GM12878 (cell line): ENCODE measurements at regions not wholly inside any gene's neighbourhood (a gene's known extent, or its start where the extent isn't known, plus 50 kb on each side); places are given as distances from the start of the nearest gene placed in this dataset.

ENCODE experiments used
- ATAC-seq: fragments of 200-7000 bp; cut with Tn5 transposase; 3 replicates; pipeline ENCODE4 v1.9.1; 2020; ENCODE audit warnings: mild to moderate bottlenecking, moderate library complexity
- BruUV-seq: library from RNA; stranded (reverse); fragments of 400-500 nt; replicated peaks from 2 replicates; lab custom pipeline; 2021; lab: Mats Ljungman, UMichigan
- CTCF ChIA-PET: fragments of 300-600 bp; sonication (Branson Sonifier 250); formaldehyde crosslinking; extraction: SDS; loops from one replicate; lab custom pipeline; 2021; ENCODE audit warnings: inconsistent platforms; lab: Yijun Ruan, JAX
- POLR2A ChIA-PET: fragments of 350-600 bp; formaldehyde crosslinking; extraction: SDS; loops from one replicate; lab custom pipeline; 2021; ENCODE audit warnings: inconsistent platforms; lab: Charles Lee
- RAD21 ChIA-PET: fragments of 300-600 bp; sonication (Branson Sonifier 250); formaldehyde crosslinking; loops from one replicate; lab custom pipeline; 2023; ENCODE audit warnings: antibody characterized with exemption; ENCODE audit not compliant: unreplicated experiment; lab: Charles Lee
- SMC1A ChIA-PET: fragments of 300-600 bp; sonication (Branson Sonifier 250); formaldehyde crosslinking; loops from one replicate; lab custom pipeline; 2023; ENCODE audit not compliant: unreplicated experiment, uncharacterized antibody; lab: Charles Lee
- DNase-seq: peaks from one replicate; pipeline ENCODE4 v3.0.0-alpha.2; 2011; ENCODE audit warnings: low read depth, low spot score
- FAIRE-seq: peaks from 3 replicates; lab custom pipeline; 2011; peaks lifted over from hg19 to GRCh38; lab: Jason Lieb, UNC
- H2AFZ ChIP-seq: 2 replicates; pipeline ENCODE4 v1.6.0; 2011; ENCODE audit warnings: low read depth, low read length, control low read depth; ENCODE audit not compliant: control insufficient read depth
- H3K27ac ChIP-seq: 2 replicates; pipeline ENCODE4 v1.5.1; 2011; ENCODE audit warnings: control low read depth; ENCODE audit not compliant: control insufficient read depth, insufficient read depth
- H3K27me3 ChIP-seq, 2 experiments: replicated peaks in 1 of 2; 2 replicates each; pipeline versions ENCODE4 v1.6.0 to v1.6.1; 2011; ENCODE audit warnings: low read length in 1 of 2; ENCODE audit not compliant: control insufficient read depth in 2 of 2, insufficient read depth in 2 of 2
- H3K36me3 ChIP-seq, 2 experiments: 2 replicates each; pipeline ENCODE4 v1.5.1; 2011; ENCODE audit warnings: low read length in 1 of 2; ENCODE audit not compliant: control insufficient read depth in 2 of 2, insufficient read depth in 2 of 2
- H3K4me1 ChIP-seq: 2 replicates; pipeline ENCODE4 v1.6.1; 2011; ENCODE audit warnings: mild to moderate bottlenecking, low read length, moderate library complexity, mixed read lengths; ENCODE audit not compliant: control insufficient read depth, insufficient read depth
- H3K4me2 ChIP-seq: 2 replicates; pipeline ENCODE4 v1.6.0; 2011; ENCODE audit warnings: control low read depth; ENCODE audit not compliant: control insufficient read depth, insufficient read depth
- H3K4me3 ChIP-seq: fragments of 200-600 bp; sonication (generic); 2 replicates; pipeline ENCODE4 v1.5.1; 2016
- H3K79me2 ChIP-seq: 2 replicates; pipeline ENCODE4 v1.6.0; 2011; ENCODE audit warnings: low read length; ENCODE audit not compliant: control insufficient read depth, insufficient read depth
- H3K9ac ChIP-seq: 2 replicates; pipeline ENCODE4 v1.8.0; 2011; ENCODE audit warnings: low read length, control low read depth, mixed read lengths; ENCODE audit not compliant: control insufficient read depth, insufficient read depth
- H3K9me3 ChIP-seq: replicated peaks from 3 replicates; pipeline ENCODE4 v1.5.1; 2011; ENCODE audit warnings: mild to moderate bottlenecking, low read length; ENCODE audit not compliant: control insufficient read depth, insufficient read depth
- H4K20me1 ChIP-seq: 2 replicates; pipeline ENCODE4 v1.6.0; 2011; ENCODE audit not compliant: control insufficient read depth, insufficient read depth
- BCL11A ChIP-seq: IDR thresholded peaks from 2 replicates; pipeline ENCODE4 v1.6.1; 2011; ENCODE audit warnings: low read depth, low read length
- EP300 ChIP-seq, 2 experiments: fragments of 150-350 bp in 1 of 2; IDR thresholded peaks; 2 replicates each; pipeline ENCODE4 v1.6.1; 2011 to 2012; ENCODE audit warnings: low read depth in 2 of 2, low read length in 2 of 2, borderline replicate concordance in 1 of 2, improper control_type of control experiment in 1 of 2, inconsistent platforms in 1 of 2; ENCODE audit not compliant: control insufficient read depth in 1 of 2
- HDGF ChIP-seq: fragments of 450-650 bp; IDR thresholded peaks from 2 replicates; pipeline ENCODE4 v1.6.1; 2016; ENCODE audit warnings: antibody characterized with exemption
- JUNB ChIP-seq: IDR thresholded peaks from 2 replicates; pipeline ENCODE4 v1.6.1; 2016; ENCODE audit warnings: antibody characterized with exemption, mild to moderate bottlenecking
- MTA2 ChIP-seq: fragments of 450-650 bp; IDR thresholded peaks from 2 replicates; pipeline ENCODE4 v1.6.1; 2016; ENCODE audit warnings: low read depth, mild to moderate bottlenecking, moderate library complexity
- SMARCA5 ChIP-seq: fragments of 450-650 bp; IDR thresholded peaks from 2 replicates; pipeline ENCODE4 v1.6.1; 2017; ENCODE audit warnings: mild to moderate bottlenecking
- SUPT20H ChIP-seq: IDR thresholded peaks from 2 replicates; pipeline ENCODE4 v1.6.1; 2011; ENCODE audit warnings: low read depth, mild to moderate bottlenecking, low read length, moderate library complexity, borderline replicate concordance; ENCODE audit not compliant: control insufficient read depth
- ZNF207 ChIP-seq: fragments of 450-650 bp; IDR thresholded peaks from 2 replicates; pipeline ENCODE4 v1.6.1; 2014; ENCODE audit warnings: antibody characterized with exemption, mild to moderate bottlenecking, borderline replicate concordance
- WGBS: methylation state at CpG from one replicate; pipeline ENCODE4 v1.1.6; 2016; ENCODE audit warnings: low lambda C conversion rate; ENCODE audit not compliant: insufficient replicate concordance, insufficient coverage; ENCODE audit errors: missing lambda C conversion rate; 5-methylcytosine and 5-hydroxymethylcytosine counted together
- in situ Hi-C: fragments of 300-500 bp; cut with MboI; formaldehyde crosslinking; loops from 9 replicates; pipeline ENCODE4 v1.14.3; 2018; ENCODE audit warnings: mixed read lengths
- intact Hi-C: fragments of 100-400 bp; cut with micrococcal nuclease; formaldehyde crosslinking; loops from one replicate; pipeline ENCODE4 v1.14.2; 2022; ENCODE audit not compliant: unreplicated experiment
- TF ChIP-seq, protein P1 (sequence below): fragments of 450-650 bp; IDR thresholded peaks from 2 replicates; pipeline ENCODE4 v1.6.1; 2017; ENCODE audit warnings: mild to moderate bottlenecking, moderate library complexity
- TF ChIP-seq, protein P2 (sequence below): IDR thresholded peaks from 2 replicates; pipeline ENCODE4 v1.6.1; 2011; ENCODE audit warnings: borderline replicate concordance, low read depth, mild to moderate bottlenecking, moderate library complexity, mixed read lengths, low read length; ENCODE audit not compliant: insufficient read depth; ENCODE audit errors: extremely low read length
- TF ChIP-seq, protein P3 (sequence below): fragments of 450-650 bp; IDR thresholded peaks from 2 replicates; pipeline ENCODE4 v1.6.1; 2017; ENCODE audit warnings: mild to moderate bottlenecking, moderate library complexity

DNA sequence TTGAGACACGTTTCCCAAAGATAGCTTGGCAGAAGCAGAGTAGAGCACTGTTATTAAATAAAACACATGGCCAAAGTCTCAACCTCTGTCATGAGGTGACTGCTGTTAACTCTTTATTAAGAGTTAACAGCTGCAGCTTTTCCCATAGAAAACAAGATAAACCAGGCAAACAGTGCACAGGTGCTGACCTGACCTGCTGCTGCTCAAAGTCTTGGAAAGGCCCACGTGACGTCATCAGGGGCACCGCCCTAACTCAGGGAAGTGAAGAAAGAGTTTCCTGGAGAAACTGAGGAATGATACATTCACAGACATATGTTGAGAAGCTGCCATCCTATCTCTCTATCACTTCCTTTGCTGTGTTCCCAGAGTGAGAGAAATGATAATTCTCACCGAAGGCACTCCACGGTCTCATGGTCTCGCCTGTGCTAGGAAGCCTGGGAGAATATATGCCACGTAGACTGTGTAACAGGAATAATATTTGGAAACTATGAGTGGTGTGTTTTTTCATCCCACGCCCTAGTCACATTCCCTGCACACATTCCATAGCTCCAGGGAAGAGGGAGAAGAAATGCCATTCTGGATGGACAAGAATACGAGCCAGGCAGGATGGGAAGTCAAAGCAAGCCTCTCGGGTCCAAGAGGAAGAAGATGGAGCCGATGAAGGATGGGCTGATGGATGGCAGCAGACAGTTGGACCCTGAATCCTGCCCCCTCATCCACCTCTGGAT, 146.2 kb upstream of the NFE2L3 start:
- ChIA-PET POLR2A (no interaction called here), CTCF (no interaction called here), RAD21 (no interaction called here), SMC1A (no interaction called here)
- H3K9me3 ChIP-seq = no peaks in the 10 kb centered on the region
- H3K4me3 ChIP-seq = no peak overlapping the region
- BruUV-seq = no TSS peak
- DNase-seq = no peak
- no peaks in the 10 kb centered on the region for H3K79me2 ChIP-seq
- no peak for ATAC-seq
- peaks cover 0 to 4% of the 10 kb centered on the region in 2 experiments; a peak in 3 of 4 replicates for H3K27me3 ChIP-seq
- in situ Hi-C loops = no loop called here
- WGBS = 70% methylated on average over 12 of the region's 12 CpGs
- H3K4me2 ChIP-seq = no peak overlapping the region
- intact Hi-C loops = no loop called here
- no peak for FAIRE-seq
- H3K36me3 ChIP-seq = no peaks in the 10 kb centered on the region
- H4K20me1 ChIP-seq = no peaks in the 10 kb centered on the region
- H3K4me1 ChIP-seq = no peaks in the 10 kb centered on the region
- H3K9ac ChIP-seq = no peak overlapping the region
- H3K27ac ChIP-seq = no peak overlapping the region
- H2AFZ ChIP-seq = no peak overlapping the region
- TF ChIP-seq BCL11A (no peak), JUNB (no peak), SUPT20H (no peak), EP300 (IDR thresholded peaks at IDR 0.05; ENCODE audit: borderline replicate concordance in 1 of 2, control insufficient read depth in 1 of 2, low read depth in 2 of 2, low read length in 2 of 2) (no peak), ZNF207 (no peak), HDGF (no peak), SMARCA5 (no peak), MTA2 (no peak)
- TF ChIP-seq, protein P1, sequence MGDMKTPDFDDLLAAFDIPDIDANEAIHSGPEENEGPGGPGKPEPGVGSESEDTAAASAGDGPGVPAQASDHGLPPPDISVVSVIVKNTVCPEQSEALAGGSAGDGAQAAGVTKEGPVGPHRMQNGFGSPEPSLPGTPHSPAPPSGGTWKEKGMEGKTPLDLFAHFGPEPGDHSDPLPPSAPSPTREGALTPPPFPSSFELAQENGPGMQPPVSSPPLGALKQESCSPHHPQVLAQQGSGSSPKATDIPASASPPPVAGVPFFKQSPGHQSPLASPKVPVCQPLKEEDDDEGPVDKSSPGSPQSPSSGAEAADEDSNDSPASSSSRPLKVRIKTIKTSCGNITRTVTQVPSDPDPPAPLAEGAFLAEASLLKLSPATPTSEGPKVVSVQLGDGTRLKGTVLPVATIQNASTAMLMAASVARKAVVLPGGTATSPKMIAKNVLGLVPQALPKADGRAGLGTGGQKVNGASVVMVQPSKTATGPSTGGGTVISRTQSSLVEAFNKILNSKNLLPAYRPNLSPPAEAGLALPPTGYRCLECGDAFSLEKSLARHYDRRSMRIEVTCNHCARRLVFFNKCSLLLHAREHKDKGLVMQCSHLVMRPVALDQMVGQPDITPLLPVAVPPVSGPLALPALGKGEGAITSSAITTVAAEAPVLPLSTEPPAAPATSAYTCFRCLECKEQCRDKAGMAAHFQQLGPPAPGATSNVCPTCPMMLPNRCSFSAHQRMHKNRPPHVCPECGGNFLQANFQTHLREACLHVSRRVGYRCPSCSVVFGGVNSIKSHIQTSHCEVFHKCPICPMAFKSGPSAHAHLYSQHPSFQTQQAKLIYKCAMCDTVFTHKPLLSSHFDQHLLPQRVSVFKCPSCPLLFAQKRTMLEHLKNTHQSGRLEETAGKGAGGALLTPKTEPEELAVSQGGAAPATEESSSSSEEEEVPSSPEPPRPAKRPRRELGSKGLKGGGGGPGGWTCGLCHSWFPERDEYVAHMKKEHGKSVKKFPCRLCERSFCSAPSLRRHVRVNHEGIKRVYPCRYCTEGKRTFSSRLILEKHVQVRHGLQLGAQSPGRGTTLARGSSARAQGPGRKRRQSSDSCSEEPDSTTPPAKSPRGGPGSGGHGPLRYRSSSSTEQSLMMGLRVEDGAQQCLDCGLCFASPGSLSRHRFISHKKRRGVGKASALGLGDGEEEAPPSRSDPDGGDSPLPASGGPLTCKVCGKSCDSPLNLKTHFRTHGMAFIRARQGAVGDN = no peak
- TF ChIP-seq, protein P2, sequence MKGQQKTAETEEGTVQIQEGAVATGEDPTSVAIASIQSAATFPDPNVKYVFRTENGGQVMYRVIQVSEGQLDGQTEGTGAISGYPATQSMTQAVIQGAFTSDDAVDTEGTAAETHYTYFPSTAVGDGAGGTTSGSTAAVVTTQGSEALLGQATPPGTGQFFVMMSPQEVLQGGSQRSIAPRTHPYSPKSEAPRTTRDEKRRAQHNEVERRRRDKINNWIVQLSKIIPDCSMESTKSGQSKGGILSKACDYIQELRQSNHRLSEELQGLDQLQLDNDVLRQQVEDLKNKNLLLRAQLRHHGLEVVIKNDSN = no peak
- TF ChIP-seq, protein P3, sequence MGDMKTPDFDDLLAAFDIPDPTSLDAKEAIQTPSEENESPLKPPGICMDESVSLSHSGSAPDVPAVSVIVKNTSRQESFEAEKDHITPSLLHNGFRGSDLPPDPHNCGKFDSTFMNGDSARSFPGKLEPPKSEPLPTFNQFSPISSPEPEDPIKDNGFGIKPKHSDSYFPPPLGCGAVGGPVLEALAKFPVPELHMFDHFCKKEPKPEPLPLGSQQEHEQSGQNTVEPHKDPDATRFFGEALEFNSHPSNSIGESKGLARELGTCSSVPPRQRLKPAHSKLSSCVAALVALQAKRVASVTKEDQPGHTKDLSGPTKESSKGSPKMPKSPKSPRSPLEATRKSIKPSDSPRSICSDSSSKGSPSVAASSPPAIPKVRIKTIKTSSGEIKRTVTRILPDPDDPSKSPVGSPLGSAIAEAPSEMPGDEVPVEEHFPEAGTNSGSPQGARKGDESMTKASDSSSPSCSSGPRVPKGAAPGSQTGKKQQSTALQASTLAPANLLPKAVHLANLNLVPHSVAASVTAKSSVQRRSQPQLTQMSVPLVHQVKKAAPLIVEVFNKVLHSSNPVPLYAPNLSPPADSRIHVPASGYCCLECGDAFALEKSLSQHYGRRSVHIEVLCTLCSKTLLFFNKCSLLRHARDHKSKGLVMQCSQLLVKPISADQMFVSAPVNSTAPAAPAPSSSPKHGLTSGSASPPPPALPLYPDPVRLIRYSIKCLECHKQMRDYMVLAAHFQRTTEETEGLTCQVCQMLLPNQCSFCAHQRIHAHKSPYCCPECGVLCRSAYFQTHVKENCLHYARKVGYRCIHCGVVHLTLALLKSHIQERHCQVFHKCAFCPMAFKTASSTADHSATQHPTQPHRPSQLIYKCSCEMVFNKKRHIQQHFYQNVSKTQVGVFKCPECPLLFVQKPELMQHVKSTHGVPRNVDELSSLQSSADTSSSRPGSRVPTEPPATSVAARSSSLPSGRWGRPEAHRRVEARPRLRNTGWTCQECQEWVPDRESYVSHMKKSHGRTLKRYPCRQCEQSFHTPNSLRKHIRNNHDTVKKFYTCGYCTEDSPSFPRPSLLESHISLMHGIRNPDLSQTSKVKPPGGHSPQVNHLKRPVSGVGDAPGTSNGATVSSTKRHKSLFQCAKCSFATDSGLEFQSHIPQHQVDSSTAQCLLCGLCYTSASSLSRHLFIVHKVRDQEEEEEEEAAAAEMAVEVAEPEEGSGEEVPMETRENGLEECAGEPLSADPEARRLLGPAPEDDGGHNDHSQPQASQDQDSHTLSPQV = no peak
